ENCODE measurements at regions not wholly inside any gene's neighbourhood (a gene's known extent, or its start where the extent isn't known, plus 50 kb on each side); places are given as distances from the start of the nearest gene placed in this dataset.

DNA sequence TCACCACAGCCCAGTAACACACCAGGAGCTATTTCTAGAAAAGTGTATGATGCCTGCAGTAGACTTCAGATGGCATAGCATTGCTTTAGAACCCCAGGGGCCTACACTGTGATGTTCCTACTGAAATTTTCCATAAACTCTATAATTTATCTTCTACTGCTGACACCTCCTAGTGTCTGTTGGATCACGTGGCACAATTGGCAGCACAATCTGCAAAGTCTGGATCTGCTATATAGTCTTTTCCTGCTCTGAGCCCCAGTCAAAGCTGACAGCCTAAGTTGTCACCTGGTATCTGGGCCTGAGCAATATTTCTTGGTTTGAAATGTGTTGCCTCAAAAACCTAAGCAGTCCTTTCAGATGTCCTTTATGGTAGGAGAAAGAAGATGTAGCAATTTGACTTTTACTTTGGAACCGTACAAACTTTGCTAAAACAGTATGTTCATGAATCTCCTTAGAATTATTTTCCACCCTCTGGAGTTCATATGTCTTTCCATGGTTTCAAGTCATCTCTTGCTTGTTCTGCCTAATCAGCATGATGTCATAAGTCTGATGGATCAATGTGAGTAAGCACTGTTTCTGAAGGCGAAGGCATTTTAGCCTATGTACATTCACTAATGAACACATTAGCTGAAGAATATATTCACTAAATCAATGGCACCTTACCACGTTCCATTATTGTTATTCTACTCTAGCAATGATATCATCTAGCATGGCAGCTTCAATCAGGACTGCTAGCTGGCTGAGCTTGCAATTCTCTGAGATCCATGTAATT is 536.5 kb upstream of the NBEA start:
- TF ChIP-seq CTCF (IDR thresholded peaks at IDR 0.05; ENCODE audit: extremely low read depth, missing control alignments) = no peak
- no peak for DNase-seq (ENCODE audit: low spot score)

- TF ChIP-seq CTCF (IDR thresholded peaks at IDR 0.05; ENCODE audit: extremely low read depth, missing control alignments) = no peak
- DNase-seq (ENCODE audit: low spot score) = no peak
Observed at GRCh38 chr13:34408640-34409039, 533.4 kb upstream of the NBEA start.

- no peak for DNase-seq (ENCODE audit: low spot score)
- TF ChIP-seq CTCF (IDR thresholded peaks at IDR 0.05; ENCODE audit: extremely low read depth, missing control alignments) = no peak
Observed at GRCh38 chr13:34409496-34410182, 532.4 kb upstream of the NBEA start.

- TF ChIP-seq CTCF (IDR thresholded peaks at IDR 0.05; ENCODE audit: extremely low read depth, missing control alignments) = no peak
- DNase-seq (ENCODE audit: low spot score) = no peak
Observed at GRCh38 chr13:34410678-34411077, 531.4 kb upstream of the NBEA start.

DNA sequence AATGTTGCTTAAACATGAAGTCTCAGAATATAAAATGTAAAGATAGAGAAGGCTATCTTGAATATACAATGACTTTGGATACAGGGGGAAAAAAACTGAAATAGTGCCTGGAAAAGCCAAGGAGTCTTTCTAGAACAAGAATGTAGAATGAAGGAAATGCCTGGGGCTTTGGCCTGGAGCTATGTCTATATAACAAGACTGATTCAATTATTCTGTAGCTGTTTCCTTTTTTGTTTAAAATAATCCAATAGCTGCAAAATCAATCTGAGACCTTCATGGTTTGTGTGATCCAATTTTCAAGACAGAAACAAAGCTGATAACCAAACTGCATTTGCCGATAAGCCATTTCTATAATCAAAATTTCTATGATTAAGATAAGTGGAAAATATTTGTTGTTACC is 530.9 kb upstream of the NBEA start:
- no peak for TF ChIP-seq CTCF (IDR thresholded peaks at IDR 0.05; ENCODE audit: extremely low read depth, missing control alignments)
- no peak for DNase-seq (ENCODE audit: low spot score)

DNA sequence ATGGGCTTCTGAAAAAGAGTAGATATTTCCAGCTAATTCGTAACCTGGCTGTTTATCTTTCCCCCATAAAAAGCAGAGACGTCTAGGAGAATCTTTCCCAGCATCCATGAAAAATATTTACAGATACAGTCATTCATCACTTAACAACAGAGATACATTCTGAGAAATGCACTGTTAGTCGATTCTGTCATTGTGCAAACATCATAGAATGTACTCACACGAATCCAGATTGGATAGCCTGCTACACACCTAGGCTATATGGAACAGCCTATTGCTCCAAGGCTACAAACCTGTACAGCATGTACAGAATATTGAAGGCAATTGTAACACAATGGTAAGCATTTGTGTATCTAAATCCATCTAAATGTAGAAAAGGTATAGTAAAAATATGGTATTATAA is 530.2 kb upstream of the NBEA start:
- no peak for DNase-seq (ENCODE audit: low spot score)
- no peak for TF ChIP-seq CTCF (IDR thresholded peaks at IDR 0.05; ENCODE audit: extremely low read depth, missing control alignments)

DNA sequence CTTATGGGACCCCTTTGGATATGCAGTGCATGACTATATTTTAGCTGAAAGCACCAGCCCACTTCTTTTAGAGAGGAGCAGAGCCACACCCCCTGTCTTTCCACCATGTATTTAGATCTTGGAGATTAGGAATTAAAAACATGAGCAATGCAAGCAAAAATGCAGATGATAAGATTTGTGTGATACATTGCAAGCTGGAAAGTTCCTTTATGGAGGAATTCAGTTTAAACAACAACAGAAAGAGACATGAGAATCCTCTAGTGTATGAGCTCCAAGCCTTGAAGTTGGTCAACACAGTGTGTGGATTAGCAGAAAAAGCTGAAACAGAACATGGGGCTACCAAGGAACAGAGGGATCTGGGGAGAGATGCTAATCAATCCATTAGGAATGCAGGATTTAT is 529.8 kb upstream of the NBEA start:
- no peak for TF ChIP-seq CTCF (IDR thresholded peaks at IDR 0.05; ENCODE audit: extremely low read depth, missing control alignments)
- no peak for DNase-seq (ENCODE audit: low spot score)
